HG03159 (cell line): ENCODE measurements at regions not wholly inside any gene's neighbourhood (a gene's known extent, or its start where the extent isn't known, plus 50 kb on each side); places are given as distances from the start of the nearest gene placed in this dataset.

Source experiments
- ATAC-seq: cut with Tn5 transposase; IDR thresholded peaks from one replicate; pipeline ENCODE4 v1.9.1; 2021; ENCODE audit warnings: mild to moderate bottlenecking, moderate library complexity; ENCODE audit not compliant: unreplicated experiment

DNA sequence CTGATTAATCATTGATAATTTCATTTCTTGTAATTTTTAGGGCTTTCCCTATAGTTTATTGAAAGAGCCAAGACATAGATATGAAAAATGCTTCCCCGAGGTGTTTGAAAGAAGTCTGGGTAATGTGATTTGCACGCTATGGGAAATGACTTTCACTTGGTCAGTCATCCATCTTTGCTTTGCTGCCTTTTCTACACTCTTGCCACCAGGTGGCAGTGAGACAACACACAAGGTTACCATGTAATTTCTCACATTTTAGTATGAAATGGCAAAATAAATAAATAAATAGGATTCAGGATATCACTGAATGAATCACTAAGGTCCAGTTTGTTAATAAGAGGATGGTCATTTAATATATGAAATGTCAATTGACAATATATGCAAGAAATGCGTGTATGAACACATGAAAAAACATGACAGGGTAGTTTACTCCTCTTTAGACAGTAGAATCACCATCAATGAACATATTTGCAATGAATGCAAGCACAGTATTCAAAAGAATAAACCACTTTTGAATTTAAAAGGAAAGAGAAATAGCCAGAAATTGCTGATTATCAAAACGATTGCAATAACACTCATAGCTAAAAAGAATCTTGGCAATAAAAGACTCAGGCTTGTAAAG is 52.2 kb upstream of the KCNH7 start:
- peak; percentile 96 for ATAC-seq

DNA sequence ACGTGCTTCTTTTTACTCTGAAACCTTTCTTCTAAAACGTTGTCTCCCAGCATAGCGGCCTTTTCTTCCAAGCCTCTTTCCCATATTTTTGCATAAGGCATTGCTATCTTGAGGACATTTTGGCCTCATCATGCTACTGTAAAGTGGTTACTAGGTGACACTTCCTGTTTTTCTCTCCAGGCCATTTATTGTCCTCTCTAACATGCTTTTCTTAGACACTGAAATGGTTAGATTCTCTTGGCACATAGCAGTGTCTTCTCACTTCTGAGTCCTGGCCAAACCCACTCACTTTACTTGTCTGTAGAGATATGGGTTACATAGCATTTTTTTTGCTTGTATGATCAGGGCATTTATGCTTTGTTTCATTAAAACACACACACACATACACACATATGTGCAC is 50.1 kb upstream of the KCNH7 start:
- ATAC-seq = no peak
